ENCODE measurements at regions not wholly inside any gene's neighbourhood (a gene's known extent, or its start where the extent isn't known, plus 50 kb on each side); places are given as distances from the start of the nearest gene placed in this dataset.

DNA sequence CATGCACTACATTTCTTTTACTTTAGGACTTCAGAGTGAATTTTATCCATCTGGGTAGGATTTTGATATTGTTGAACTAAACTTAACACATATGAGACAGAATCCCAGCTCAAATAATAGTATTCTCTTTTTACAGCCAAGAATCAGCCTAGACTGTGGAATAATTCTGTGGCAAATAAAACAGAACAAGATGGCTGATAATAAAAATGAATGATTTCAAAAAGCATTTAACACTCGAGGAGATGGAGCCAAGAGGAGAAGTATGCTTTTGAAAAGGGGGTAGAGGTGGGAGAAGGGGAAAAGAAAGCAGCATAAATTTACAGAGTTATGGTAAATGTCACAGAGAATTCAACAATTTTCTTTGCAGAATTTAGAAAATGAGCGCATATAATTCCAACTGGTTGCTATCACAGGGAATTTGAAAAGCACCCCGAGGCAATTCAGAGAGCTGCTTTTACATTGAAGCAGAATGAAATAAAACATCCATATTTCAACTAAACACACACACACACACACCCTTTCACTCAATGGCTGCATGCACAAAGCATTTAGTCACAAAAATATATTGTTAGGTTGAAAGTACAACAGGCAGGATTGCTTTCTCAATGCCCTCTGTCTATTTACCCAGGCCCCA lies 60.2 kb upstream of the DMAC1 start:
- no peak for DNase-seq

DNA sequence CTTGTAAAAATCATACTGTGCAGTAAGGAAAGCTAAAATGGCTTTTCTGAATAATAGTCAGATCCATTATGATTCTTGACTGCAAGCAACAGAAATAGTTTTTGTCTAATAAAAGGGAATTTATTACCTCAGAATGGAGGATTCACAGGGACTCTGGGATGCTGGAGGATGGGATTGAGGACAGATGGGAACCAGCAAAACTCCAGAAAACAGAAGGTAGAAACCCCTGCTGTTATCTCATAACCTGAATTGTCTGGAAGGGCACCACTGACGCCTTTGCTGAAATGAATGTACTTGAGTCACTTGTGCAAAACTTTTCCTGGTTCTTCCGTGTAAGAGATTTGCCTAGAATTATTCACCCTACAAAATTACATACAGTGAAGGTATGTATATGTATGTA lies 58.6 kb upstream of the DMAC1 start:
- DNase-seq: no peak

GRCh38 chr9:7854763-7855162 lies 55.2 kb upstream of the DMAC1 start:
- no peak for DNase-seq

Measured in NCI-H2227 treated with DMSO at 0.1 percent for 48 hours (cell line).